Breast epithelium (tissue), 3 donors: ENCODE measurements at regions not wholly inside any gene's neighbourhood (a gene's known extent, or its start where the extent isn't known, plus 50 kb on each side); places are given as distances from the start of the nearest gene placed in this dataset.

Experiments
- CTCF ChIP-seq, 3 donors: fragments of 450-650 bp; IDR thresholded peaks; one replicate each; pipeline ENCODE4 v1.5.1; 2016 to 2017; ENCODE audit warnings: antibody characterized with exemption in 3 of 3, mild to moderate bottlenecking in 3 of 3, moderate library complexity in 3 of 3
- POLR2A ChIP-seq: fragments of 450-650 bp; IDR thresholded peaks from one replicate; pipeline ENCODE4 v1.6.1; 2016; ENCODE audit warnings: antibody characterized with exemption, mild to moderate bottlenecking, moderate library complexity
- POLR2AphosphoS5 ChIP-seq, 3 donors: sonication (generic); formaldehyde crosslinking; IDR thresholded peaks; one replicate each; pipeline ENCODE4 v1.6.1; 2017; ENCODE audit warnings: antibody characterized with exemption in 3 of 3

GRCh38 chr9:108270561-108270960 is 585.2 kb downstream of the ACTL7B start:
- no peak for TF ChIP-seq POLR2AphosphoS5 (IDR thresholded peaks at IDR 0.05)
- TF ChIP-seq CTCF (IDR thresholded peaks at IDR 0.05), result no peak
- TF ChIP-seq POLR2A, result no peak
